ENCODE measurements at regions not wholly inside any gene's neighbourhood (a gene's known extent, or its start where the extent isn't known, plus 50 kb on each side); places are given as distances from the start of the nearest gene placed in this dataset.

DNA sequence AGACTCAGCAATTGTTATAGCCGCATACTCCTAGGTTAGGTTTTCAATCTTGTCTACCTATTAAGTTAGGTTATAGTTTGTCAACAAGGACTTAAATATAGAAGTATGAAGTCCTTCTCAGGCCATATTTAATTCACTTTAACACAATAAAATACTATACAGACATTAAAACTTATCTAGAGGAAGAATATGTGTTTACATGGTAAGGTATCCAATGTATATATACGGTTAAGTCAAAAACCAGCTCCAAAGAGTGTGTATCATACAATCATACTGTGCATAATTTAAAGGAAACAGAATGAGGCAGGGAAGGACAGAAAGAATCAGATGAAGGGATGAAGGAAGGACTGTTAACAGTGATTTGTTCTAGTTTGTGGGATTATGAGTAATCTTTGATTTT, 79.5 kb upstream of the LANCL2 start:
- no peak for ATAC-seq (ENCODE audit: low read depth in 2 of 2)
- Mint-ChIP-seq H3K27ac (no peak overlapping the region), H3K9me3 (no peaks in the 10 kb centered on the region)

DNA sequence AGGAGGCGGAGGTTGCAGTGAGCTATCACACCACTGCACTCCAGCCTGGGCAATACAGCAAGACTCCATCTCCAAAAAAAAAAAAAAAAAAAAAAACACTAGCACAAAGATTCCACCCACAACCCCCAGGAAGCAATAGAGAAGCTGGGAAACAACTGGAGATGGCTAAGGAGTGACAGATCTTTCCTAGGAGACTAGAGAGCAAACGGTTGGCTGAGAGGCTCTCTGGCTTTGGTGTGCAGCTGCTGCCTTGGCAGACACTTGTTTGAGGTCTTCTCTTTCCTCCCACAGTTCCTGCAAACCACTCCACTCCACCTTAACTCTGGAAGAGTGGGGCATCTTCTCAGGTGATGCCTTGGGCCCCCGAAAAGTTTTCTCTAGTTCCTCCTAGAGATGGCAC, 78.5 kb upstream of the LANCL2 start:
- Mint-ChIP-seq H3K27ac (no peak overlapping the region), H3K36me3 (no peaks in the 10 kb centered on the region), H3K27me3 (peaks cover 1% of the 10 kb centered on the region), H3K9me3 (no peaks in the 10 kb centered on the region), H3K4me1 (no peaks in the 10 kb centered on the region), H3K4me3 (peak overlapping the region in 1 of 4 donors; percentile 58)
- H3K9me3 ChIP-seq (ENCODE audit: control insufficient read depth in 2 of 2, low read length in 2 of 2) = no peaks in the 10 kb centered on the region
- H3K27ac ChIP-seq (ENCODE audit: insufficient read depth, low read length, poor library complexity, severe bottlenecking) = no peak overlapping the region
- no peak overlapping the region for H3K4me3 ChIP-seq (ENCODE audit: low read depth, low read length)
- no peaks in the 10 kb centered on the region for H3K36me3 ChIP-seq (ENCODE audit: control insufficient read depth, insufficient read depth, low read length)
- ATAC-seq (ENCODE audit: low read depth in 2 of 2) (no peak), DNase-seq (no peak)
- no peaks in the 10 kb centered on the region for H3K4me1 ChIP-seq (ENCODE audit: control insufficient read depth, insufficient read depth, low read length, poor library complexity, severe bottlenecking)
- H3K27me3 ChIP-seq (ENCODE audit: control insufficient read depth, insufficient read depth, low read length) = no peaks in the 10 kb centered on the region

More for the DNA sequence above, 79.5 kb upstream of the LANCL2 start:
- no peaks in the 10 kb centered on the region for H3K4me1 Mint-ChIP-seq
- H3K36me3 Mint-ChIP-seq = no peaks in the 10 kb centered on the region
- no peak for DNase-seq
- Histone ChIP-seq H3K9me3 (ENCODE audit: control insufficient read depth in 2 of 2, low read length in 2 of 2) (no peaks in the 10 kb centered on the region), H3K27me3 (ENCODE audit: control insufficient read depth, insufficient read depth, low read length) (no peaks in the 10 kb centered on the region), H3K27ac (ENCODE audit: insufficient read depth, low read length, poor library complexity, severe bottlenecking) (no peak overlapping the region), H3K36me3 (ENCODE audit: control insufficient read depth, insufficient read depth, low read length) (no peaks in the 10 kb centered on the region), H3K4me1 (ENCODE audit: control insufficient read depth, insufficient read depth, low read length, poor library complexity, severe bottlenecking) (no peaks in the 10 kb centered on the region), H3K4me3 (ENCODE audit: low read depth, low read length) (no peak overlapping the region)
- no peaks in the 10 kb centered on the region for H3K27me3 Mint-ChIP-seq
- H3K4me3 Mint-ChIP-seq = no peak overlapping the region

DNA sequence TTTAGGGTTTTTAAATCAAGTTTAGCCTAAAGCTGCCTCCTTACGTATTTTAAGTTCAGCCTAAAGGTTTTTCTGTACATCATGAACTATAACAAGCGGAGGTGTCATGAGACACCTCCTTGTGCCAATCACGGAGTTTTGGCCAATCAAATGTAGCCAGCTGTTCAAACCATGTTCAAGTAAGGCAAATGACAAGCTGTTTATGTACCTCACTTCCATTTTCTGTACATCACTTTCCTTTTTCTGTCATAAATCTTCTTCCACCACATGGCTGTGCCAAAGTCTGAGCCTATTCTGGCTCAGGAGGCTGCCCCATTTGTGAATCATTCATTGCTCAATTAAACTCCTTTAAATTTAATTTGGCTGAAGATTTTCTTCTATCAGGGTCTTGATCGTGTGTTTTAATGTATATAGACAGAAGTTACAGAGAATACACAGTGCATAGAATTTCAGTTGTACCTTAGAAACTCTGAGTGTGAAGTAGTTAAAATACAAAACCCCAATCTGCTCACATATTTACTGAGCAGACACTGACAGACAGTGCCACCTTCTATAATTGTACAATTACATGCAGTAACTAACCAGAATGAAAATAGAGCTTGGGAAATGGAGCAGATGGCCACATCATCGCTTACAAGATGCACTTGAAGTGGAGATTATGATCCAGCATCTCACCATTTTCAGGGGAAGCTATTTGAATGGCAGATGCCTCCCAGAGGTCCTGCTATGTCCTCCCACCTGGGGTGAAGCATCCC, 76.9 kb upstream of the LANCL2 start:
- no peak overlapping the region for H3K27ac ChIP-seq (ENCODE audit: insufficient read depth, low read length, poor library complexity, severe bottlenecking)
- peaks cover 5% of the 10 kb centered on the region for H3K27me3 Mint-ChIP-seq
- no peak overlapping the region for H3K4me3 Mint-ChIP-seq
- no peaks in the 10 kb centered on the region for H3K4me1 ChIP-seq (ENCODE audit: control insufficient read depth, insufficient read depth, low read length, poor library complexity, severe bottlenecking)
- no peak overlapping the region for H3K27ac Mint-ChIP-seq
- H3K36me3 ChIP-seq (ENCODE audit: control insufficient read depth, insufficient read depth, low read length) = no peaks in the 10 kb centered on the region
- no peaks in the 10 kb centered on the region for H3K9me3 ChIP-seq (ENCODE audit: control insufficient read depth in 2 of 2, low read length in 2 of 2)
- H3K9me3 Mint-ChIP-seq = no peaks in the 10 kb centered on the region
- H3K36me3 Mint-ChIP-seq = no peaks in the 10 kb centered on the region
- no peak for DNase-seq
- no peak overlapping the region for H3K4me3 ChIP-seq (ENCODE audit: low read depth, low read length)
- no peaks in the 10 kb centered on the region for H3K4me1 Mint-ChIP-seq
- H3K27me3 ChIP-seq (ENCODE audit: control insufficient read depth, insufficient read depth, low read length) = no peaks in the 10 kb centered on the region
- no peak for ATAC-seq (ENCODE audit: low read depth in 2 of 2)

DNA sequence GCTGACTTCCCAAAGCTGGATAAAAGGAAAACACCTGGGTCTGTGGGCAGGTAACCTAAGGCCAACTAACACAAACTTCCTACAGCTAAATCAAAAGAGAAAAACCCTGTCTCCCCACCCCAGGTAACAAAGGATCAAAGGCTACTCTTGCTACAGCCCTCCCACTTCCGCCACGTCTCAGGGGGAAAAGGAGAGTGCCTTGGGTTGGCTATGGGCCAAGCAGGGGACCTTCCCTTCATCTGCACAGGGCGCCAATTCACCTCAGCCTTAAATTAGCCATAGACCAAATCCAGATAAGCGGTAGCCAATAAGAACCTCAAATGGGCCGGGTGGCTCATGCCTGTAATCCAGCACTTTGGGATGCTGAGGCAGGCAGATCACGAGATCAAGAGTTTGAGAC, 69.1 kb upstream of the LANCL2 start:
- Mint-ChIP-seq H3K4me1 (no peaks in the 10 kb centered on the region), H3K4me3 (no peak overlapping the region), H3K36me3 (no peaks in the 10 kb centered on the region), H3K27me3 (peaks cover 13% of the 10 kb centered on the region), H3K27ac (no peak overlapping the region), H3K9me3 (peaks cover 0 to 2% (median 0%) of the 10 kb centered on the region in 7 donors)
- H3K36me3 ChIP-seq (ENCODE audit: control insufficient read depth, insufficient read depth, low read length) = no peaks in the 10 kb centered on the region
- no peak for DNase-seq
- H3K27me3 ChIP-seq (ENCODE audit: control insufficient read depth, insufficient read depth, low read length) = no peaks in the 10 kb centered on the region
- H3K9me3 ChIP-seq (ENCODE audit: control insufficient read depth in 2 of 2, low read length in 2 of 2) = no peaks in the 10 kb centered on the region
- ATAC-seq (ENCODE audit: low read depth in 2 of 2) = no peak
- no peaks in the 10 kb centered on the region for H3K4me1 ChIP-seq (ENCODE audit: control insufficient read depth, insufficient read depth, low read length, poor library complexity, severe bottlenecking)
- no peak overlapping the region for H3K4me3 ChIP-seq (ENCODE audit: low read depth, low read length)
- H3K27ac ChIP-seq (ENCODE audit: insufficient read depth, low read length, poor library complexity, severe bottlenecking) = no peak overlapping the region

DNA sequence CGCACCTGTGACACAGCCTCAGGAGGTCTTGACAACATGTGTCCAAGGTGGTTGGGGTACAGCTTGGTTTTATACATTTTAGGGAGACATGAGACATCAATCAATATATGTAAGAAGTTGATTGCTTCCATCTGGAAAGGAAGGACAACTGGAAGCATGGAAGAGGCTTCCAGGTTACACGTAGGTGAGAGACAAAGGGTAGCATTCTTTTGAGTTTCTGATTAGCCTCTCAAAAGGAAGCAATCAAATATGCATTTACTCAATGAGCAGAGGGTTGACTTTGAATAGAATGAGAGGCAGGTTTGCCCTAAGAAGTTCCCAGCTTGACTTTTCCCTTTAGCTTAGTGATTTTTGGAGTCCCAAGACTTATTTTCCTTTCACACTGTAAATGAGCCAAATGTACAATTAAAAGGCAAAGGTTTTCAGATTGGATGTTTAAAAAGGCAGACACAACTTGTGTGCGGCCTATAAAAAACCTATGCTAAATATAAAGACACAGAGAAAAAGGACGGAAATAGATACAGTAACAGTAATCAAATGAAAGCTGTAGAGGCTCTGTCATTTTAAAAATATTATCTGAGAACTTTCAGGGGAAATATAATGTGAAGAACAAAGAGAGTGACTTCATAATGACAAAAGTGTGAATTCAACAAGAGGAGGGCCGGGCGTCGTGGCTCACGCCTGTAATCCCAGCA, 65.7 kb upstream of the LANCL2 start:
- Histone ChIP-seq H3K27me3 (ENCODE audit: control insufficient read depth, insufficient read depth, low read length) (no peaks in the 10 kb centered on the region), H3K27ac (ENCODE audit: insufficient read depth, low read length, poor library complexity, severe bottlenecking) (no peak overlapping the region), H3K4me3 (ENCODE audit: low read depth, low read length) (no peak overlapping the region), H3K9me3 (ENCODE audit: control insufficient read depth in 2 of 2, low read length in 2 of 2) (no peaks in the 10 kb centered on the region), H3K36me3 (ENCODE audit: control insufficient read depth, insufficient read depth, low read length) (no peaks in the 10 kb centered on the region), H3K4me1 (ENCODE audit: control insufficient read depth, insufficient read depth, low read length, poor library complexity, severe bottlenecking) (peaks cover 2% of the 10 kb centered on the region)
- Mint-ChIP-seq H3K27ac (no peak overlapping the region), H3K9me3 (peaks cover 0 to 4% (median 0%) of the 10 kb centered on the region in 7 donors), H3K36me3 (no peaks in the 10 kb centered on the region), H3K4me1 (peaks cover 0 to 15% (median 3%) of the 10 kb centered on the region in 4 donors), H3K27me3 (peaks cover 19% of the 10 kb centered on the region), H3K4me3 (peak overlapping the region in 1 of 4 donors; percentile 15)
- no peak for ATAC-seq (ENCODE audit: low read depth in 2 of 2)
- DNase-seq = no peak

DNA sequence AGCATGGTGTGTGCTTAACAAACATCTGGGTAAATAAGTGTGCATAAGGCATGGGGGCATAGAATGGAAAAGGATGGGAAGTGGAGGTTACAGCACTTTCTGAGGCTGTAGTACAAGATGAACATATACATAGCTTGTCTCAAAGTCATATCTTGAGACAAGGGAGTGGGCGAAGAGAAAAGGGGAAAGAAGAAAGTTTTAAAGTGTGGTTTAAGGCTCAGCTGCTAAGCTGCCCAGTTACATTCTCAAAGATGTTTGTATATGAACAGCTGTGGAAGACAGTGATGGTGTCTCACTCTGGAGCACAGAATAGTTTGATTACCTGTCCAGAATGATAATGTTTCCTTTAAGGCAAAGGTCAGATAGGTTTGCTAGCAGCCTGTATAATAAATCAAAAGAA, 61.9 kb upstream of the LANCL2 start:
- H3K4me3 Mint-ChIP-seq = peak overlapping the region in 1 of 4 donors; percentile 0
- H3K27me3 Mint-ChIP-seq = peaks cover 10% of the 10 kb centered on the region
- H3K27ac ChIP-seq (ENCODE audit: insufficient read depth, low read length, poor library complexity, severe bottlenecking) = no peak overlapping the region
- peaks cover 7% of the 10 kb centered on the region for H3K4me1 ChIP-seq (ENCODE audit: control insufficient read depth, insufficient read depth, low read length, poor library complexity, severe bottlenecking)
- H3K36me3 Mint-ChIP-seq = no peaks in the 10 kb centered on the region
- no peaks in the 10 kb centered on the region for H3K9me3 ChIP-seq (ENCODE audit: control insufficient read depth in 2 of 2, low read length in 2 of 2)
- no peaks in the 10 kb centered on the region for H3K36me3 ChIP-seq (ENCODE audit: control insufficient read depth, insufficient read depth, low read length)
- H3K9me3 Mint-ChIP-seq = peaks cover 0 to 4% (median 0%) of the 10 kb centered on the region in 7 donors
- DNase-seq = no peak
- peaks cover under 1 to 37% (median 12%) of the 10 kb centered on the region in 4 donors for H3K4me1 Mint-ChIP-seq
- no peaks in the 10 kb centered on the region for H3K27me3 ChIP-seq (ENCODE audit: control insufficient read depth, insufficient read depth, low read length)
- ATAC-seq (ENCODE audit: low read depth in 2 of 2) = no peak
- peak overlapping the region in 1 of 3 donors; percentile 18 for H3K27ac Mint-ChIP-seq
- H3K4me3 ChIP-seq (ENCODE audit: low read depth, low read length) = no peak overlapping the region

DNA sequence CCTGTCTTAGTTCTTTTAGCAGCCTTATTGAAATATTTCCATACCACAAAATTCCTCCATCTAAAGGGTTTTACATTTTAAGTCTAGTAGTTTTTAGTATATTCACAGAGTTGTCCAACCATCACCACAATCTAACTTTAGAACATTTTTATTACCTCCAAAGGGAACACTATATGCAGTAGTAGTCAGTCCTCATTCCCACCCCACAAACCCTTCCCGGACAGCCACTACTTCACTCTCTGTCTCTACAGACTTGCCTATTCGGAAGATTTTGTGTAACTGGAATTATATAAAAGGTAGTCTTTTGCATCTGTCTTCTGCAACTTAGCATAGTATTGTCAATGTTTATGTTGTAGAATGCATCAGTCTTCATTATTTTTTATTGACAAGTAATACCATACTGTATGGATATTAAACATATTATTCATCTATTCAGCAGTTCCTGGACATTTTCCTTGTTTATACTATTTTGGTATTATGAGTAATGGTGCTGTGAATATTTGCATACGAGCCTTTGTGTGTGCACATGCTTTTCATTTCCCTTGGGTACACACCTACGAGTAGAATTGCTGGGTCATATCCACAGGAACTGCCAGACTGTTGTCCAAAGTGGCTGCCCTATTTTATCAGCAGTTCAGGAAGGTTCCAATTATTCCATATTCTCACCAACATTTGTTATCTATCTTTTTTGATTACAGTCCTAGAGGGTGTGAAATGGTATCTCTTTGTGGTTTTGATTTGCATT, 60.9 kb upstream of the LANCL2 start:
- H3K9me3 ChIP-seq (ENCODE audit: control insufficient read depth in 2 of 2, low read length in 2 of 2) = no peaks in the 10 kb centered on the region
- H3K36me3 Mint-ChIP-seq = peaks cover 3% of the 10 kb centered on the region

More for the DNA sequence above, 60.9 kb upstream of the LANCL2 start:
- Histone ChIP-seq H3K27me3 (ENCODE audit: control insufficient read depth, insufficient read depth, low read length) (no peaks in the 10 kb centered on the region), H3K36me3 (ENCODE audit: control insufficient read depth, insufficient read depth, low read length) (no peaks in the 10 kb centered on the region), H3K27ac (ENCODE audit: insufficient read depth, low read length, poor library complexity, severe bottlenecking) (no peak overlapping the region), H3K4me1 (ENCODE audit: control insufficient read depth, insufficient read depth, low read length, poor library complexity, severe bottlenecking) (peaks cover 16% of the 10 kb centered on the region), H3K4me3 (ENCODE audit: low read depth, low read length) (no peak overlapping the region)
- H3K9me3 Mint-ChIP-seq = peaks cover 0 to 4% (median 0%) of the 10 kb centered on the region in 7 donors
- DNase-seq (no peak), ATAC-seq (ENCODE audit: low read depth in 2 of 2) (no peak)
- H3K4me3 Mint-ChIP-seq = no peak overlapping the region
- H3K27me3 Mint-ChIP-seq = peaks cover 10% of the 10 kb centered on the region
- H3K4me1 Mint-ChIP-seq = peaks cover 8 to 47% (median 19%) of the 10 kb centered on the region in 4 donors
- H3K27ac Mint-ChIP-seq = no peak overlapping the region
